GM18508 (cell line): ENCODE measurements at regions not wholly inside any gene's neighbourhood (a gene's known extent, or its start where the extent isn't known, plus 50 kb on each side); places are given as distances from the start of the nearest gene placed in this dataset.

Source experiments
- ATAC-seq: cut with Tn5 transposase; IDR thresholded peaks from one replicate; pipeline ENCODE4 v1.9.1; 2021; ENCODE audit warnings: moderate number of reproducible peaks; ENCODE audit not compliant: insufficient read depth, unreplicated experiment

DNA sequence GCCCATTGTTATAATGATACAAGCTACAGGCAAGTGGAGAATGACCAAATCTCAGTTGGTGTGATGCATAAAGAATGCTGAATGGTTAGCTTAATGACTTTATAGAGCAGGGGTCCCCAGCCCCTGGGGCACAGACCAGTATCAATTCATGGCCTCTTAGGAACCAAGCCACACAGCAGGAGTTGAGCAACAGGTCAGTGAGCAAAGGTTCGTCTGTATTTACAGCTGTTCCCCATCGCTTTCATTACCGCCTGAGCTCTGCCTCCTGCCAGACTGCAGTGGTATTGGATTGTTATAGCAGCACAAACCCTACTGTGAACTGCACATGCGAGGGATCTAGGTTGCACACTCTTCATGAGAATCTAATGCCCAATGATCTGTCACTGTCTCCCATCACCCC lies 114.0 kb upstream of the ZFHX3 start:
- ATAC-seq: no peak

GRCh38 chr16:73159296-73159695 lies 111.4 kb upstream of the ZFHX3 start:
- no peak for ATAC-seq

- ATAC-seq: no peak
Measured at GRCh38 chr16:73157861-73158260, 109.9 kb upstream of the ZFHX3 start.

GRCh38 chr16:73154063-73154870 lies 106.3 kb upstream of the ZFHX3 start:
- no peak for ATAC-seq

DNA sequence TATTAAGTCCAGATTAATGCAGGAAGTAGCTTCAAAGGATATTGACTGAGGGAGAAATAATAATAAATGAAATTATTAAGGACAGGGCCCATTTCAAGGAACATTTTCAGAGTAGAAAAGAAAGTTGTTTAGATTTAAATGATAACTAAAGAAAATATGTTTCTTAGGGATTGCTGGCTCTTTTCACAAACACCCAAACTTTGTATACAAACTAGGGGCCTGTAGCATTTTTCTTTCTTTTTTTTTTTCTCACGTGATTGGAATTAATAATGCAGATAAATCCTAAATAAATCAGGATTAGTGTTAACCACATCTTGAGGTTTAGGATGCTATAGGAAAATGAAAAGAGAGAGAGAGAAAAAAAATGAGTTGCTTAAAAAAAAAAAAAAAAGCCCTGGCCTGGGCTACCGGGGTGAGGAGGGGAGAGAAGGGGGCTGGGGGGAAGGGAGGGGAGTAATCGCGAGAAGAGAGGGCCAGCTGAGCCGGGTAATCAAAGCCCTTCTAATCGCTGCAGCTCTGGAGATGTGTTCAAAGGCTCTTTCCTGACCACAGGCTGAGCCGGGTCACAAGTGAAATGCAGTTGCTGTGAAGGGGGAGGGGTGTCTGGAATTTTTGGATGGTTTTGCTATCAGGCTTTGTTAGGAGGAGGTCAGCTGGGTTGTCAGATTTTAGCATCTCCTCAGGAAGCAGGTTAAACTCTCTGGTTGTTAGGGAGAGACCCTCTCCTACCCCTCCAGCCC lies 104.6 kb upstream of the ZFHX3 start:
- ATAC-seq: no peak

- ATAC-seq: no peak
Measured at GRCh38 chr16:73151941-73152340, 104.0 kb upstream of the ZFHX3 start.

DNA sequence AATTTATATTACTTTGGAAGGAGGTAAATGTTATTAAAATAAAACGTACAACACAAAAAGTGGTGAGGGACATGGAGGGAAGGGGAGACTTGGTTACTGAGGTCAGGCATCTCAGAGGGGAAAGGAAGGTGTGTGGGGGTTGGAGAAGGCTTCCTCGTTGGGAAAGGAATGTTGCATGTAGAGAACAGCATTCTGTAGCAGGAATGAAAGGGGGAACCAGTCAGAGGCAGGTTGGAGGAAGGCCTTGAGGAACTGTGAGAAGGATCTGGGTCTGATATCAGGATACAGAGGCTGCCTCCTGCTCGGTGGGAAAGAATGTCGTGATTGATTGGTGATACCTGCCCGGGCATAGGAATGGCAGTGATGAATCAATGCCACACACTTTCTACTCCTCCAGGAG lies 103.3 kb upstream of the ZFHX3 start:
- ATAC-seq: no peak

GRCh38 chr16:73150786-73151185 lies 102.9 kb upstream of the ZFHX3 start:
- no peak for ATAC-seq

DNA sequence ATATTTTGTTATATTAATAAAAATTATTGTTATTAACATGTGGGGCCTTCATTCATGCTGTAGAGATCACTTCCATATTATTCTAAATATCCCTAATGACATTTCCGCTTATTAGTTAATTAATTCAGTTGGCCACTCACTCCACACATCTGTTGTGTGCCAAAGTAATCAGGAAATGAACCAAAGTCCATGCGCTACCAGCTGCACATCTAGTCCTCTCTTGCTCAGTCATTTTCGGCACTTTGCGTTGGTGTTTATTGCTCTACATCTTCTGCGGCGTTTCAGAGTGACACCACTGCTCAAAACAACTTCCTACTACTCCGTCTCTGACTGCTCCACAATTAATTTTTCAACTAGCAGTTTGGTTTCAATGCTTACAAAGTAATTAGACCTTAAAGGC lies 101.4 kb upstream of the ZFHX3 start:
- no peak for ATAC-seq

DNA sequence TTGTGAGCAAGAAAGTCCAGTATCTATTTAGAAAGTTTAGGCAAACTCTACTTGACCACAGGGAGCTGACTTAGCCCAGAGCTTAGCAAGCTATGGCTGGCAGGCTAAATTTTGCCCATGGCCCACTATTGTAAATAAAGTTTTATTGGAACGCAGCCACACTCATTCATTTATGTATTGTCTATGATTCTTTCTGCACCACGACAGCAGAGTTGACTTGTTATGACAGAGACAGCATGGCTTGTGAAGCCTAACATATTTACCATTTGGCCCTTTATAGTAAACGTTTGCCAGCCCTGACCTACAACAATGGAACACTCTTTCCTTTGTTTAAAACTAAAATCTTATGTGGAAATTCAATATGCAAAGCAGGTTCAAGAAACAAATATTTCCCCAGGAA lies 100.0 kb upstream of the ZFHX3 start:
- ATAC-seq: no peak

- no peak for ATAC-seq
Measured at GRCh38 chr16:73145166-73145880, 97.4 kb upstream of the ZFHX3 start.

DNA sequence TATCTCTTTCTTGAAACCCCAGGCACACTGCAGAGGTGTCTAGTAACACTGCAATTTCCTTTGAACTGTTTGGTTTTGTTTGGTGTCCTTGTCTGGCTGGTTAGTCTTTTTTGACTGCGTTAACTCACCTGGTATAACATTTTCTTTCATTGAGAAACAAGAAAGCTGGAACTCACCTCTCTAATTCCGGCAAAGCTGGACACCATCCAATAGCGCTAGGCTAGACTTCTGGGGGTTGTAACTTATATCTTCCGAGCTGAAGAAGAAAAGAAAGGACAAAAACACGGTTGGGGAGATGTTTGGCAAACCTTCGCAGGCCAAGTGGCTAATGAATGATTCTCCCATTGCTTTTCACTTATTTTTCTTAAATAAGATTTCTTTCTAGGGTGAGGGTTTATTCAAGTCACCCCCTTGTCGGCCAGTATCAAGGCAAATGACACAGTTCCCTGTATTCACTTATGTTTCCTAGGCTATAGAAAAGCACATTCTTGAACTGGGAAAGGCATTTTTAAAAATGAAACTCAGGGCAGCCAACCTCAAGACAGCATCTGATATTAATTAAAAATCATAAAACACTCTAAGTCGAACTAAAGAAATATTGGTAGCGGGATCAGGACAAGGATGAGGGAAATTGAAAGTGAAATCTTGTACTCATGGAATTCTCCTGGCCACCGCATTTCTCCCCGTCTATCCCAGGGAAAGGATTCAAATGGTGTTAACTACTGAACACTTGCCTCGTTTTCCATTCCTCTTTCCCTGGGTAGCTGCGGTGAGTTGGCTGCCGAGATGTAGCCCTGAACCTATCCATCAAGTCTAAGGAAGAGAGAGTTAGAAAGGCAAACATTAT lies 95.9 kb upstream of the ZFHX3 start:
- no peak for ATAC-seq

DNA sequence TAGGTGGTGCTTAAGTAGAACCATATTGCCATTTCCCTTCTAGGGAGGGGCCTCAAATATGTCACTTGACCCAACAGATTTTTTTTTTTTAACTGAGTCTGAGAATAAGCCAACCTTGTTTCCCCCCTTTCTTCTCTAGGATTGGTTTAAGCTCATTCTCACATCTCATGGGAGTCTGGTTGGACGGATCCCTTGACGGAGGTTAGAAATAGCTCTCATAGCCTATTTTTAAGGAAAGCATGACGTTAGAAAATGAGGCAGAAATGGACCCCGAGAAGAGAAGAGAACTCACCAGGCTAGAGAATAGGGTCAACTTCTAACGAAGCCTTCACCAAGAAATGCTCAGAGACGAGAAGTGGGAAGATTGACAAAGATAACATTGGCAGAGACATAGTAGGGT lies 95.1 kb upstream of the ZFHX3 start:
- ATAC-seq: no peak

GRCh38 chr16:73142053-73142854 lies 94.3 kb upstream of the ZFHX3 start:
- ATAC-seq: no peak

GRCh38 chr16:73140929-73141328 lies 93.0 kb upstream of the ZFHX3 start:
- ATAC-seq: no peak

- ATAC-seq: no peak
Measured at GRCh38 chr16:73131156-73131862, 83.4 kb upstream of the ZFHX3 start.

GRCh38 chr16:73129455-73129854 lies 81.5 kb upstream of the ZFHX3 start:
- ATAC-seq: no peak

GRCh38 chr16:73126525-73126853 lies 78.6 kb upstream of the ZFHX3 start:
- no peak for ATAC-seq
